Body of pancreas (tissue), 4 donors: ENCODE measurements at regions not wholly inside any gene's neighbourhood (a gene's known extent, or its start where the extent isn't known, plus 50 kb on each side); places are given as distances from the start of the nearest gene placed in this dataset.

ENCODE experiments used
- POLR2A ChIP-seq, 3 donors: fragments of 450-650 bp; IDR thresholded peaks; one replicate each; pipeline ENCODE4 v1.6.1; 2016; ENCODE audit warnings: antibody characterized with exemption in 3 of 3, mild to moderate bottlenecking in 2 of 3
- TF ChIP-seq, protein P1 (sequence below), 7 experiments: fragments of 450-650 bp in 4 of 7; fragments of 200-600 bp in 3 of 7; sonication (generic) in 3 of 7; IDR thresholded peaks; one replicate each; pipeline ENCODE4 v1.5.1; 2016 to 2019; ENCODE audit warnings: antibody characterized with exemption in 7 of 7

DNA sequence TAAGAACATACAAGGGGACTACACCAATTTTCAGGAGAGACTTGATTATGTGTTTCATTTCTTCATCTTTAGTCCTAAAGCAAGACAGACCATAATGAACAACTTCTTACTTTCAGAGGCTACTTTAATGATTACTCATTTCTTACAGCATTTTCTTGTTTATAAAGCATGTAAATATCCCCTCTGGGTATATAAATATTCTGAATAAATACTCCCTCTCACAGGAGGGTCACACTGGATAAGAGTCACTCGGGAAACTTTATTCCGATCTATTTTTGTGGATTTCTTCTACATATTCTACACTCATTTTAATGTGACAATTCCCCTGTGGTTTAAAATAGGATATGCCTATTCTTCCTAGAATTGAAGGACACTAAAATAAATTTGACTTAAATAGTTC is 228.9 kb upstream of the RPS6KA3 start:
- TF ChIP-seq, protein P1, sequence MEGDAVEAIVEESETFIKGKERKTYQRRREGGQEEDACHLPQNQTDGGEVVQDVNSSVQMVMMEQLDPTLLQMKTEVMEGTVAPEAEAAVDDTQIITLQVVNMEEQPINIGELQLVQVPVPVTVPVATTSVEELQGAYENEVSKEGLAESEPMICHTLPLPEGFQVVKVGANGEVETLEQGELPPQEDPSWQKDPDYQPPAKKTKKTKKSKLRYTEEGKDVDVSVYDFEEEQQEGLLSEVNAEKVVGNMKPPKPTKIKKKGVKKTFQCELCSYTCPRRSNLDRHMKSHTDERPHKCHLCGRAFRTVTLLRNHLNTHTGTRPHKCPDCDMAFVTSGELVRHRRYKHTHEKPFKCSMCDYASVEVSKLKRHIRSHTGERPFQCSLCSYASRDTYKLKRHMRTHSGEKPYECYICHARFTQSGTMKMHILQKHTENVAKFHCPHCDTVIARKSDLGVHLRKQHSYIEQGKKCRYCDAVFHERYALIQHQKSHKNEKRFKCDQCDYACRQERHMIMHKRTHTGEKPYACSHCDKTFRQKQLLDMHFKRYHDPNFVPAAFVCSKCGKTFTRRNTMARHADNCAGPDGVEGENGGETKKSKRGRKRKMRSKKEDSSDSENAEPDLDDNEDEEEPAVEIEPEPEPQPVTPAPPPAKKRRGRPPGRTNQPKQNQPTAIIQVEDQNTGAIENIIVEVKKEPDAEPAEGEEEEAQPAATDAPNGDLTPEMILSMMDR (IDR thresholded peaks at IDR 0.05): no peak
- TF ChIP-seq POLR2A (IDR thresholded peaks at IDR 0.05): no peak
